Naive thymus-derived CD4-positive, alpha-beta T cell (primary cell): ENCODE measurements at regions not wholly inside any gene's neighbourhood (a gene's known extent, or its start where the extent isn't known, plus 50 kb on each side); places are given as distances from the start of the nearest gene placed in this dataset.

Source experiments
- ATAC-seq: fragments of 150-1000 bp; cut with Tn5 transposase; 2 replicates; pipeline ENCODE4 v1.10.0; 2021; ENCODE audit warnings: mild to moderate bottlenecking, moderate library complexity
- CTCF ChIA-PET: fragments of 350-600 bp; sonication (Branson Sonifier 250); formaldehyde crosslinking; loops from one replicate; lab custom pipeline; 2021; ENCODE audit warnings: antibody characterized with exemption; lab: Charles Lee
- POLR2A ChIA-PET: fragments of 350-600 bp; sonication (Branson Sonifier 250); formaldehyde crosslinking; loops from one replicate; lab custom pipeline; 2021; ENCODE audit warnings: antibody characterized with exemption, inconsistent platforms; lab: Charles Lee
- DNase-seq, 9 donors: peaks; one replicate each; pipeline versions ENCODE4 v3.0.0 to v3.0.0-alpha.2; 2020 to 2022; ENCODE audit warnings: mixed read lengths in 1 of 9
- H3K27ac ChIP-seq: one replicate; pipeline ENCODE4 v1.7.0; 2013; ENCODE audit warnings: mild to moderate bottlenecking, low read depth, low read length, moderate library complexity
- H3K27me3 ChIP-seq, 2 donors: one replicate each; pipeline ENCODE4 v1.7.0; 2013; ENCODE audit warnings: low read length in 2 of 2, mild to moderate bottlenecking in 2 of 2, moderate library complexity in 2 of 2; ENCODE audit not compliant: control insufficient read depth in 2 of 2, insufficient read depth in 2 of 2
- H3K36me3 ChIP-seq, 3 experiments: 1 replicate in 2 of 3; 2 replicates in 1 of 3; pipeline ENCODE4 v1.7.0; 2013; ENCODE audit warnings: low read length in 3 of 3, mild to moderate bottlenecking in 3 of 3, moderate library complexity in 1 of 3; ENCODE audit not compliant: insufficient read depth in 3 of 3, control insufficient read depth in 2 of 3
- H3K4me1 ChIP-seq, 2 donors: one replicate each; pipeline ENCODE4 v1.7.0; 2013; ENCODE audit warnings: low read length in 2 of 2, mild to moderate bottlenecking in 2 of 2, moderate library complexity in 1 of 2; ENCODE audit not compliant: control insufficient read depth in 2 of 2, insufficient read depth in 2 of 2
- H3K4me3 ChIP-seq: 2 replicates; pipeline ENCODE4 v1.7.0; 2013; ENCODE audit warnings: mild to moderate bottlenecking, low read length
- H3K9me3 ChIP-seq, 3 experiments: 1 replicate in 2 of 3; 2 replicates in 1 of 3; pipeline ENCODE4 v1.7.0; 2013; ENCODE audit warnings: low read length in 3 of 3; ENCODE audit not compliant: control insufficient read depth in 2 of 3
- H3K27ac Mint-ChIP-seq, 9 donors: one replicate each; pipeline ENCODE4 v1.8.0; 2020 to 2022; ENCODE audit warnings: mixed read lengths in 9 of 9, mild to moderate bottlenecking in 8 of 9, moderate library complexity in 5 of 9, inconsistent platforms in 2 of 9
- H3K27me3 Mint-ChIP-seq, 5 donors: one replicate each; pipeline ENCODE4 v1.8.0; 2021 to 2022; ENCODE audit warnings: mixed read lengths in 5 of 5, mild to moderate bottlenecking in 1 of 5
- H3K36me3 Mint-ChIP-seq, 5 donors: one replicate each; pipeline ENCODE4 v1.8.0; 2020 to 2022; ENCODE audit warnings: mixed read lengths in 5 of 5, mild to moderate bottlenecking in 3 of 5, inconsistent platforms in 1 of 5
- H3K4me1 Mint-ChIP-seq, 7 donors: one replicate each; pipeline ENCODE4 v1.8.0; 2020 to 2022; ENCODE audit warnings: mixed read lengths in 7 of 7, mild to moderate bottlenecking in 3 of 7, inconsistent platforms in 1 of 7
- H3K4me3 Mint-ChIP-seq, 10 donors: one replicate each; pipeline ENCODE4 v1.8.0; 2020 to 2022; ENCODE audit warnings: mild to moderate bottlenecking in 10 of 10, mixed read lengths in 10 of 10, moderate library complexity in 6 of 10, inconsistent platforms in 2 of 10
- H3K9me3 Mint-ChIP-seq, 11 donors: one replicate each; pipeline ENCODE4 v1.8.0; 2020 to 2022; ENCODE audit warnings: mixed read lengths in 11 of 11, mild to moderate bottlenecking in 4 of 11, inconsistent platforms in 1 of 11, moderate library complexity in 1 of 11
- intact Hi-C, 2 donors: fragments of 100-400 bp; cut with micrococcal nuclease; formaldehyde crosslinking; loops; one replicate each; pipeline ENCODE4 v1.15.1; 2023

DNA sequence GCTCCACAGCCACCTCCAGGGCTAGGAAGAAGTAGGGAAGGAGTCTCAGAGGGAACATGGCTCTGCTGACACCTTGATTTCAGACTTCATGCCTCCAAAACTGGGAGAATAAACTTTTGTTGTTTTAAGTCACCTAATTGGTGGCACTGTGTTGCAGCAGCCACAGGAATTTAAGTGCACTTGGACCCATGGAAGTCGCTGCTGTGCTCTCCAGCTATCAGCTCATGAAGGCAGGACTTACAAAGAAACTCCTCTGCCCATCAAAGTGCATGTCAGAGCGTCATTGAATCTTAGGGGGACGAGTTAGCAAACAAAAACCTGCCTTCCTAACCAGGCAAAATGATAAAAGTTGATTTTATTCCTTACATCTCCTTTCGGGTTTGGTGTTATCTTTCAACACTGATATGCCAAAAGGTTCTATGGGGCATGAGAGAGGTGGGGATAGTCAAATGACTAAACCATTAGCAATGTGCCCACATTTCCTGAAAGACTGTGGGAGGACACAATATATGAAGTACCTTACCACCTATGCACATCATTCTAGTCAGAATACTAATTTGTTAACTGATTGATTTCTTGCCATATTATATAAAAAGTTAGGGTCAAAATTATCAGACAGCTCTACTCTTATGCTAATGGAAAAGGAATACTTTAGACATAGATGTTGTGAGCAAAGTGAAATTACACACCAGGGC lies 235.8 kb upstream of the TNP1 start:
- H3K27me3 ChIP-seq = no peaks in the 10 kb centered on the region
- H3K9me3 Mint-ChIP-seq = no peaks in the 10 kb centered on the region
- H3K27ac Mint-ChIP-seq = no peak overlapping the region
- ChIA-PET POLR2A (no interaction called here), CTCF (no interaction called here)
- H3K4me3 ChIP-seq = no peak overlapping the region
- H3K4me3 Mint-ChIP-seq = no peak overlapping the region
- H3K4me1 Mint-ChIP-seq = peaks cover 0 to 13% (median 1%) of the 10 kb centered on the region in 7 donors
- ATAC-seq (no peak), DNase-seq (no peak)
- no peak overlapping the region for H3K27ac ChIP-seq
- no peaks in the 10 kb centered on the region for H3K4me1 ChIP-seq
- no peaks in the 10 kb centered on the region for H3K36me3 Mint-ChIP-seq
- H3K9me3 ChIP-seq = no peaks in the 10 kb centered on the region
- no peaks in the 10 kb centered on the region for H3K36me3 ChIP-seq
- H3K27me3 Mint-ChIP-seq = peaks cover 0 to 21% (median 5%) of the 10 kb centered on the region in 5 donors
- intact Hi-C loops = loop anchor here in 1 of 2 donors (10.0 kb wide), 1 partner anchor 129 kb away; no protein-coding TSS in a partner anchor

DNA sequence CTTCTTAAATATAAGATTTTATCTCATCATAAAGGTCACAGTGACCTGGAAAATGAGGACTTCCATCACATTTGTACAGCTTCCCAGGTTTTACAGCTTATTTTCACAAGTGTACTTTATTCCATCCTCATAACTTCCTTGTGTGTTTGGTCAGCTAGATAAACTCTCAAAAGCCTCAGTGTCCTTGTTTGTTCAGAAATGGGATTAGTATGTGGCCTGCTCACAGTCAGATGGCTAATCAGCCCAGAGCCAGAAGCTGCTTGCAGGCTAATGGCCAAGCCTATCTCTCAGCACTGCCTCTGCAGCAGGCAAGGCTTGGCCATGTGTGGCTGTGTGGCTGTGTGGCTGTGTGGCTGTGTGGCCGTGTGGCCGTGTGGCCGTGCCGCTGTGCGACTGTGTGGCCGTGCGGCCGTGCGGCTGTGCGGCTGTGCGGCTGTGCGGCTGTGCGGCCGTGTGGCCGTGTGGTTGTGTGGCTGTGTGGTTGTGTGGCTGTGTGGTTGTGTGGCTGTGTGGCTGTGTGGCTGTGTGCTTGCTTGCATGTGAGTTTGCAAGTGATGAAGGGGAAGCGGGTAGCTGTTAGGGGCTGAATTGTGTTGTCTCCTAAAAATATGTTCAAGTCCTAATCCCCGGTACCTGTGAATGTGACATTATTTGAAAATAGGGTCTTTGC lies 233.0 kb upstream of the TNP1 start:
- Histone ChIP-seq H3K36me3 (no peaks in the 10 kb centered on the region), H3K4me3 (no peak overlapping the region), H3K4me1 (no peaks in the 10 kb centered on the region), H3K27me3 (no peaks in the 10 kb centered on the region), H3K9me3 (no peaks in the 10 kb centered on the region), H3K27ac (no peak overlapping the region)
- ATAC-seq = no peak
- Mint-ChIP-seq H3K4me3 (no peak overlapping the region), H3K9me3 (no peaks in the 10 kb centered on the region), H3K27ac (no peak overlapping the region), H3K36me3 (no peaks in the 10 kb centered on the region), H3K4me1 (peaks cover 8 to 22% (median 13%) of the 10 kb centered on the region in 7 donors), H3K27me3 (peaks cover 0 to 15% (median 5%) of the 10 kb centered on the region in 5 donors)
- DNase-seq = no peak
- CTCF ChIA-PET = no interaction called here
- intact Hi-C loops = loop anchor here in 1 of 2 donors (10.0 kb wide), 1 partner anchor 132 kb away; no protein-coding TSS in a partner anchor
- POLR2A ChIA-PET = no interaction called here

DNA sequence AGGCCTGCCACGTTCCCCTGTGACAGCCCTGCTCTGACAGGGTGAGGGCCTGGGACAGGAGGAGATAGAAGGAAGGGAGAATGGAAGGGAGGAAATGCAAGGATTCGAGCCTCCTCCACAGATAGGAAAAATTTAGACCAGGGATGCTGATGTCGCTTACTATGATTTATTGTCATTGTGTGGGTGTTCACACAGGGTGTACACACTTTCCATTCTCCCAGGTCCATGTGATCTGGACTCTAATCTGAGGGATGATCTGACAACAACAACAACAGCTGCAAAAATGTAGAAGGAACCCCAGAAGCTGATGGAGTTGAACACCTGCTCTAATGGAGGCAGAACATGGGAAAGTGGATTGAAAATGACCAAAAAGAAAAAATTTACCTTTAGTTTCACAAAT lies 231.7 kb upstream of the TNP1 start:
- Mint-ChIP-seq H3K9me3 (no peaks in the 10 kb centered on the region), H3K4me3 (no peak overlapping the region), H3K27ac (no peak overlapping the region), H3K36me3 (no peaks in the 10 kb centered on the region), H3K27me3 (peaks cover 0 to 9% (median 2%) of the 10 kb centered on the region in 5 donors), H3K4me1 (peaks cover 8 to 31% (median 13%) of the 10 kb centered on the region in 7 donors)
- no peak for DNase-seq
- no peaks in the 10 kb centered on the region for H3K27me3 ChIP-seq
- ATAC-seq = no peak
- intact Hi-C loops = loop anchor here in 1 of 2 donors (10.0 kb wide), 1 partner anchor 133 kb away; no protein-coding TSS in a partner anchor
- H3K27ac ChIP-seq = no peak overlapping the region
- ChIA-PET CTCF (no interaction called here), POLR2A (no interaction called here)
- H3K9me3 ChIP-seq = no peaks in the 10 kb centered on the region
- H3K4me3 ChIP-seq = no peak overlapping the region
- no peaks in the 10 kb centered on the region for H3K36me3 ChIP-seq
- no peaks in the 10 kb centered on the region for H3K4me1 ChIP-seq

DNA sequence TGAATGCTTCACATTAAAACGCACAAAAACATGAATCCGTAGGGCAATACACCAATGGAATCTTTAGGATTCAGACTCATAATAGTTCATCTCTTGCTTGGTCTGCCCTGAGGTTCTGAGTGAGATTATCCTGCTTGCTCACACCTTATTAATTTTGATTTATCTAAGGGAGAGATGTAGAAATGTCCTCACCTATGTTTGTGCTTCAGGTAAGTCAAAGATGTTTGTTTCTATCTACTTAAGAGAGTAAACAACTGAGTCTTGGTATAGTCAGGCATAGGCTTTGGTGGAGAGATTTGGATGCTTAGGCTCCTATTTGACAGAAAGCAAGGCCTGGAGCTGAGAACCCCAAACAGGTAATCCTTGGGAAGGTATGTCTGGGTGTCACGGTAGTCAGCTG lies 231.0 kb upstream of the TNP1 start:
- no peaks in the 10 kb centered on the region for H3K27me3 ChIP-seq
- H3K27ac ChIP-seq = no peak overlapping the region
- ChIA-PET CTCF (no interaction called here), POLR2A (no interaction called here)
- no peaks in the 10 kb centered on the region for H3K36me3 Mint-ChIP-seq
- no peak overlapping the region for H3K27ac Mint-ChIP-seq
- intact Hi-C loops = loop anchor here in 1 of 2 donors (10.0 kb wide), 1 partner anchor 134 kb away; no protein-coding TSS in a partner anchor
- no peak for DNase-seq
- no peaks in the 10 kb centered on the region for H3K36me3 ChIP-seq
- no peaks in the 10 kb centered on the region for H3K9me3 ChIP-seq
- no peak overlapping the region for H3K4me3 ChIP-seq
- no peak for ATAC-seq
- H3K4me3 Mint-ChIP-seq = peak overlapping the region in 3 of 10 donors; percentile 25 to 61 (median 39)
- H3K4me1 ChIP-seq = no peaks in the 10 kb centered on the region
- H3K27me3 Mint-ChIP-seq = peaks cover 0 to 8% (median 0%) of the 10 kb centered on the region in 5 donors
- H3K4me1 Mint-ChIP-seq = peaks cover 8 to 37% (median 13%) of the 10 kb centered on the region in 7 donors
- H3K9me3 Mint-ChIP-seq = no peaks in the 10 kb centered on the region

DNA sequence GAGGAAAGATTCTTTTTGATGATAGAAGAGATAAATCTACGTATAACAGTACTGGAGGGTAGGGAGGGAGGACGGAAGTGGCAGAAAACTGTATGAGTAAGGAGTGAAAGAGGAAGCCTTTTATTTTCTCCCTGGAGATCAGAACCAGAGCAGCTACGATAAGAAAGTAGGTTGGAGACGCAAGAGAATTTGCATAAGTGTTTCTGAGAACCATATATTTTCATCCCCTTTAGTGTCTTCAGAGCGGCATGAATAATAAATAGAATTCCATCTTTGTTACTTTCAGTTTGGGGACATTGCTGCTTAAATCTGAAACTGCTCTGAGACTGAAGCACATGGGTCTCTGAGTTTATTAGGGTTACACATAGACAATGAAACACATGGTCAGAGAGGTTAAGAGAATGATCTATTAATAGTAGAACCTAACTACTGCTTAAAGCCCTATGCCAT lies 230.2 kb upstream of the TNP1 start:
- Histone ChIP-seq H3K4me1 (no peaks in the 10 kb centered on the region), H3K27ac (no peak overlapping the region), H3K9me3 (no peaks in the 10 kb centered on the region), H3K27me3 (no peaks in the 10 kb centered on the region), H3K4me3 (peak overlapping the region; percentile 16), H3K36me3 (no peaks in the 10 kb centered on the region)
- Mint-ChIP-seq H3K27me3 (peaks cover 0 to 14% (median 0%) of the 10 kb centered on the region in 5 donors), H3K9me3 (no peaks in the 10 kb centered on the region), H3K27ac (peak overlapping the region in 5 of 9 donors; percentile 0 to 76 (median 10)), H3K36me3 (no peaks in the 10 kb centered on the region), H3K4me1 (peaks cover 8 to 32% (median 13%) of the 10 kb centered on the region in 7 donors), H3K4me3 (peak overlapping the region in 9 of 10 donors; percentile 30 to 71 (median 61))
- no peak for ATAC-seq
- ChIA-PET CTCF (no interaction called here), POLR2A (no interaction called here)
- intact Hi-C loops = loop anchor here in 1 of 2 donors (10.0 kb wide), 1 partner anchor 135 kb away; no protein-coding TSS in a partner anchor
- peak in 3 of 9 donors; percentile 2 to 16 (median 9) for DNase-seq

DNA sequence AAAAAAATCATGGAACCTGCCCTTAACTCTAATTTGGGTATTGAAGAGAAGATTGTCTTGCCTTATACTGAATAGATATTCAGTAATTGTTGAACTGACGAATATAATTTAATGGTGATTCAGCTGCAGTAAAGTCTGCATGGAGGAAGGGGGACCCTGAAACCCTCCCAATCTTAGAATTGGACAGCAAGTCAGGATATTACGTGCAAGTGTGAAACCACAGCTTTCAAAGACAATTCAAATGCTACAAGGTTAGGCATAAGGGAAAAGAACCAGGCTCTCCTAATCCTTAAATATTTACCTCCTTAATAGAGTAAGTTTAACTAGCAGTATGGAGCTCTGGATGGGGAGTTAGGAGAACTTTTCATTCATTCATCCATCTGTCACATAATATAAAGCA lies 226.9 kb upstream of the TNP1 start:
- intact Hi-C loops = no loop called here
- POLR2A ChIA-PET = no interaction called here
- Histone ChIP-seq H3K27me3 (no peaks in the 10 kb centered on the region), H3K9me3 (no peaks in the 10 kb centered on the region), H3K4me3 (no peak overlapping the region), H3K27ac (no peak overlapping the region), H3K36me3 (no peaks in the 10 kb centered on the region), H3K4me1 (no peaks in the 10 kb centered on the region)
- CTCF ChIA-PET = no interaction called here
- Mint-ChIP-seq H3K9me3 (no peaks in the 10 kb centered on the region), H3K27ac (no peak overlapping the region), H3K27me3 (peaks cover 0 to 8% (median 5%) of the 10 kb centered on the region in 5 donors), H3K36me3 (no peaks in the 10 kb centered on the region), H3K4me3 (no peak overlapping the region), H3K4me1 (peaks cover 8 to 27% (median 13%) of the 10 kb centered on the region in 7 donors)
- ATAC-seq (no peak), DNase-seq (no peak)
